HEK293 (cell line): ENCODE measurements at regions not wholly inside any gene's neighbourhood (a gene's known extent, or its start where the extent isn't known, plus 50 kb on each side); places are given as distances from the start of the nearest gene placed in this dataset.
"Not testable (repeated sequence)": the region's sequence is repeated elsewhere in the genome, so short reads cannot be mapped to it uniquely, and the experiment has no call there.

ENCODE experiments used
- CTCF ChIA-PET: fragments of 350-600 bp; formaldehyde crosslinking; extraction: SDS; loops from one replicate; lab custom pipeline; 2021; ENCODE audit warnings: antibody characterized with exemption; lab: Yijun Ruan, JAX
- POLR2A ChIA-PET: fragments of 300-600 bp; formaldehyde crosslinking; extraction: SDS; loops from one replicate; lab custom pipeline; 2020; ENCODE audit warnings: antibody characterized with exemption, inconsistent platforms; lab: Yijun Ruan, JAX
- H3K27ac ChIP-seq: fragments of 200-500 bp; sonication (Bioruptor generic); 2 replicates; pipeline ENCODE4 v1.5.1; 2014; ENCODE audit warnings: low read depth, low read length, control low read depth, inconsistent platforms; ENCODE audit errors: extremely low read depth
- H3K36me3 ChIP-seq, 2 experiments: fragments of 200-500 bp in 1 of 2; sonication (Bioruptor generic) in 1 of 2; 1 replicate in 1 of 2; 2 replicates in 1 of 2; pipeline ENCODE4 v1.5.1; 2014 to 2017; ENCODE audit warnings: inconsistent platforms in 2 of 2, low read length in 2 of 2; ENCODE audit not compliant: control insufficient read depth in 2 of 2, insufficient read depth in 1 of 2
- H3K4me1 ChIP-seq: fragments of 200-500 bp; sonication (Bioruptor generic); 2 replicates; pipeline ENCODE4 v1.5.1; 2014; ENCODE audit warnings: mild to moderate bottlenecking, low read length, inconsistent platforms; ENCODE audit not compliant: control insufficient read depth, insufficient read depth
- H3K4me3 ChIP-seq: 2 replicates; pipeline ENCODE4 v1.5.1; 2011; ENCODE audit warnings: low read depth, mild to moderate bottlenecking, control low read depth, low read length, moderate library complexity
- H3K9me3 ChIP-seq: fragments of 200-500 bp; sonication (Bioruptor generic); 2 replicates; pipeline ENCODE4 v1.5.1; 2014; ENCODE audit warnings: low read depth, low read length, inconsistent platforms; ENCODE audit not compliant: control insufficient read depth, insufficient read depth
- GFI1B ChIP-seq: fragments of 450-650 bp; formaldehyde crosslinking; IDR thresholded peaks from 2 replicates; pipeline ENCODE4 v1.5.1; 2016; ENCODE audit warnings: missing biosample characterization, missing genetic modification characterization
- KLF9 ChIP-seq: fragments of 450-650 bp; formaldehyde crosslinking; IDR thresholded peaks from 2 replicates; pipeline ENCODE4 v1.5.1; 2016; ENCODE audit warnings: missing biosample characterization, missing genetic modification characterization, low read depth
- ZFP37 ChIP-seq: fragments of 450-650 bp; formaldehyde crosslinking; IDR thresholded peaks from 2 replicates; pipeline ENCODE4 v1.5.1; 2016; ENCODE audit warnings: missing biosample characterization, missing genetic modification characterization
- ZNF140 ChIP-seq: fragments of 450-650 bp; formaldehyde crosslinking; IDR thresholded peaks from 2 replicates; pipeline ENCODE4 v1.5.1; 2016; ENCODE audit warnings: missing biosample characterization, missing genetic modification characterization
- ZNF146 ChIP-seq: fragments of 450-650 bp; formaldehyde crosslinking; IDR thresholded peaks from 2 replicates; pipeline ENCODE4 v1.5.1; 2016; ENCODE audit warnings: missing biosample characterization, missing genetic modification characterization
- ZNF37A ChIP-seq: fragments of 450-650 bp; IDR thresholded peaks from 2 replicates; pipeline ENCODE4 v1.5.1; 2018; ENCODE audit warnings: missing biosample characterization, missing genetic modification characterization
- ZNF394 ChIP-seq: fragments of 450-650 bp; formaldehyde crosslinking; IDR thresholded peaks from 2 replicates; pipeline ENCODE4 v1.5.1; 2016; ENCODE audit warnings: missing biosample characterization, missing genetic modification characterization, mild to moderate bottlenecking, moderate library complexity, borderline replicate concordance
- ZNF423 ChIP-seq: fragments of 450-650 bp; formaldehyde crosslinking; IDR thresholded peaks from 2 replicates; pipeline ENCODE4 v1.5.1; 2016; ENCODE audit warnings: missing biosample characterization, missing genetic modification characterization
- ZNF433 ChIP-seq: fragments of 450-650 bp; formaldehyde crosslinking; IDR thresholded peaks from 2 replicates; pipeline ENCODE4 v1.5.1; 2016; ENCODE audit warnings: missing biosample characterization, missing genetic modification characterization, low read depth
- ZNF510 ChIP-seq: fragments of 450-650 bp; formaldehyde crosslinking; IDR thresholded peaks from 2 replicates; pipeline ENCODE4 v1.5.1; 2018; ENCODE audit warnings: mild to moderate bottlenecking, missing genetic modification characterization, missing biosample characterization; ENCODE audit not compliant: insufficient replicate concordance
- ZNF530 ChIP-seq: fragments of 450-650 bp; formaldehyde crosslinking; IDR thresholded peaks from 2 replicates; pipeline ENCODE4 v1.5.1; 2016; ENCODE audit warnings: low read depth, missing biosample characterization, missing genetic modification characterization
- ZNF561 ChIP-seq: fragments of 450-650 bp; IDR thresholded peaks from 2 replicates; pipeline ENCODE4 v1.5.1; 2018; ENCODE audit warnings: missing biosample characterization, missing genetic modification characterization, borderline replicate concordance
- ZNF626 ChIP-seq: fragments of 450-650 bp; sonication (Bioruptor Pico); formaldehyde crosslinking; IDR thresholded peaks from 2 replicates; pipeline ENCODE4 v1.5.1; 2018; ENCODE audit warnings: missing biosample characterization, missing genetic modification characterization, inconsistent platforms
- ZNF768 ChIP-seq: fragments of 450-650 bp; formaldehyde crosslinking; IDR thresholded peaks from 2 replicates; pipeline ENCODE4 v1.5.1; 2018; ENCODE audit warnings: missing biosample characterization, mild to moderate bottlenecking, missing genetic modification characterization
- ZNF837 ChIP-seq: fragments of 450-650 bp; formaldehyde crosslinking; IDR thresholded peaks from 2 replicates; pipeline ENCODE4 v1.5.1; 2016; ENCODE audit warnings: missing biosample characterization, missing genetic modification characterization
- ZSCAN5A ChIP-seq: fragments of 450-650 bp; formaldehyde crosslinking; IDR thresholded peaks from 2 replicates; pipeline ENCODE4 v1.5.1; 2016; ENCODE audit warnings: missing biosample characterization, missing genetic modification characterization
- TF ChIP-seq, protein P1 (sequence below): fragments of 450-650 bp; formaldehyde crosslinking; IDR thresholded peaks from 2 replicates; pipeline ENCODE4 v1.5.1; 2016; ENCODE audit warnings: missing biosample characterization, missing genetic modification characterization
- TF ChIP-seq, protein P2 (sequence below): fragments of 450-650 bp; formaldehyde crosslinking; IDR thresholded peaks from 2 replicates; pipeline ENCODE4 v1.5.0; 2017; ENCODE audit warnings: missing biosample characterization, missing genetic modification characterization, borderline replicate concordance
- TF ChIP-seq, protein P3 (sequence below): fragments of 450-650 bp; formaldehyde crosslinking; IDR thresholded peaks from 2 replicates; pipeline ENCODE4 v1.5.1; 2016; ENCODE audit warnings: missing biosample characterization, missing genetic modification characterization
- TF ChIP-seq, protein P4 (sequence below): fragments of 450-650 bp; formaldehyde crosslinking; IDR thresholded peaks from 2 replicates; pipeline ENCODE4 v1.5.1; 2016; ENCODE audit warnings: missing biosample characterization, missing genetic modification characterization, low read depth

DNA sequence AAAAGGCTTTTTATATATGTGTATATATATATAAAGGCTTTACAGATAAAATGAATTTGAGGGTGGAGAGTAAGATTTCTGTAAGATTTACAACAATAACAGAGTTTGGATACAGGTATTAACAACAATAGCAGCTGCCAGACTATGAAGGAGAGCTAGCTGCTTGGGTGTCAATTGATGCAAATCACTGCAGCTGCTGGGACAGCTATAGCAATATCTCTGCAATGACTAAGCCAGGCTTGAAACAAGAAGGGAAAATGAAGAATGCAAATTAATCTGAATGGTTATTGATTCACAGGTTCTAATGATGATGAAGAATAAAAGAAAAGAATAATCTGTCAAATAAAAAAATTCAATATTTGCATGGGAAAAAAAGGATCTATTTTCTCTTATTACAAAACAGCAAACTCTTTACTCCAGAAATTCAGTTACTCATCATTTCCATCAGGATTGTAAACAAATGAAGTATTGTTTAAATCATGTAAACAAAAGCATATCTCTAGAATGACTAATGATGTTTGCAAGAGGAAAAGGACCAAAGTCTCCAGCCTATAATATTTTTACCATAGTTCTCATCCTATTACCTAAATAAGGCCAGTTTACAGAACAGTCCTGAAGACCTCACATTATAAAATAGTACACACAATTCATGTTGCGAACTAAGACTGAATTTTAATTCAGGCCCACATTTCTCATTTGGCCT is 219.0 kb downstream of the HTR1A start:
- Histone ChIP-seq H3K4me1 (no peaks in the 10 kb centered on the region), H3K27ac (no peak overlapping the region), H3K36me3 (no peaks in the 10 kb centered on the region), H3K4me3 (no peak overlapping the region), H3K9me3 (no peaks in the 10 kb centered on the region)
- ChIA-PET POLR2A (no interaction called here), CTCF (no interaction called here)
- TF ChIP-seq, protein P1, sequence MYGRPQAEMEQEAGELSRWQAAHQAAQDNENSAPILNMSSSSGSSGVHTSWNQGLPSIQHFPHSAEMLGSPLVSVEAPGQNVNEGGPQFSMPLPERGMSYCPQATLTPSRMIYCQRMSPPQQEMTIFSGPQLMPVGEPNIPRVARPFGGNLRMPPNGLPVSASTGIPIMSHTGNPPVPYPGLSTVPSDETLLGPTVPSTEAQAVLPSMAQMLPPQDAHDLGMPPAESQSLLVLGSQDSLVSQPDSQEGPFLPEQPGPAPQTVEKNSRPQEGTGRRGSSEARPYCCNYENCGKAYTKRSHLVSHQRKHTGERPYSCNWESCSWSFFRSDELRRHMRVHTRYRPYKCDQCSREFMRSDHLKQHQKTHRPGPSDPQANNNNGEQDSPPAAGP (tag by site-specific recombination), result no peak
- TF ChIP-seq, protein P2, sequence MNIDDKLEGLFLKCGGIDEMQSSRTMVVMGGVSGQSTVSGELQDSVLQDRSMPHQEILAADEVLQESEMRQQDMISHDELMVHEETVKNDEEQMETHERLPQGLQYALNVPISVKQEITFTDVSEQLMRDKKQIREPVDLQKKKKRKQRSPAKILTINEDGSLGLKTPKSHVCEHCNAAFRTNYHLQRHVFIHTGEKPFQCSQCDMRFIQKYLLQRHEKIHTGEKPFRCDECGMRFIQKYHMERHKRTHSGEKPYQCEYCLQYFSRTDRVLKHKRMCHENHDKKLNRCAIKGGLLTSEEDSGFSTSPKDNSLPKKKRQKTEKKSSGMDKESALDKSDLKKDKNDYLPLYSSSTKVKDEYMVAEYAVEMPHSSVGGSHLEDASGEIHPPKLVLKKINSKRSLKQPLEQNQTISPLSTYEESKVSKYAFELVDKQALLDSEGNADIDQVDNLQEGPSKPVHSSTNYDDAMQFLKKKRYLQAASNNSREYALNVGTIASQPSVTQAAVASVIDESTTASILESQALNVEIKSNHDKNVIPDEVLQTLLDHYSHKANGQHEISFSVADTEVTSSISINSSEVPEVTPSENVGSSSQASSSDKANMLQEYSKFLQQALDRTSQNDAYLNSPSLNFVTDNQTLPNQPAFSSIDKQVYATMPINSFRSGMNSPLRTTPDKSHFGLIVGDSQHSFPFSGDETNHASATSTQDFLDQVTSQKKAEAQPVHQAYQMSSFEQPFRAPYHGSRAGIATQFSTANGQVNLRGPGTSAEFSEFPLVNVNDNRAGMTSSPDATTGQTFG (tag by site-specific recombination), result no peak
- TF ChIP-seq ZNF433 (tag by site-specific recombination), result no peak
- TF ChIP-seq ZNF37A (tag by site-specific recombination), result no peak
- no peak for TF ChIP-seq ZNF626 (tag by site-specific recombination)
- no peak for TF ChIP-seq ZSCAN5A (tag by site-specific recombination)
- TF ChIP-seq ZNF561, result no peak
- TF ChIP-seq KLF9 (tag by site-specific recombination), result no peak
- TF ChIP-seq ZNF768 (tag by site-specific recombination), result no peak
- no peak for TF ChIP-seq ZNF837
- no peak for TF ChIP-seq ZNF510 (tag by site-specific recombination)
- TF ChIP-seq ZNF140 (tag by site-specific recombination), result no peak
- no peak for TF ChIP-seq GFI1B (tag by site-specific recombination)
- TF ChIP-seq, protein P3, sequence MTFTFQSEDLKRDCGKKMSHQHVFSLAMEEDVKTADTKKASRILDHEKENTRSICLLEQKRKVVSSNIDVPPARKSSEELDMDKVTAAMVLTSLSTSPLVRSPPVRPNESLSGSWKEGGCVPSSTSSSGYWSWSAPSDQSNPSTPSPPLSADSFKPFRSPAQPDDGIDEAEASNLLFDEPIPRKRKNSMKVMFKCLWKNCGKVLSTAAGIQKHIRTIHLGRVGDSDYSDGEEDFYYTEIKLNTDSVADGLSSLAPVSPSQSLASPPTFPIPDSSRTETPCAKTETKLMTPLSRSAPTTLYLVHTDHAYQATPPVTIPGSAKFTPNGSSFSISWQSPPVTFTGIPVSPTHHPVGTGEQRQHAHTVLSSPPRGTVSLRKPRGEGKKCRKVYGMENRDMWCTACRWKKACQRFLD (tag by site-specific recombination), result no peak

GRCh38 chr5:63732880-63733279 is 229.4 kb downstream of the HTR1A start:
- TF ChIP-seq ZNF146 (tag by site-specific recombination), result peak; percentile 64; the same call in 1 of the 2 replicates
- TF ChIP-seq, all 188 proteins: peak for 1; not testable (repeated sequence) for 187
- H3K36me3 ChIP-seq, POLR2A ChIA-PET, CTCF ChIA-PET, H3K9me3 ChIP-seq, H3K4me3 ChIP-seq, H3K4me1 ChIP-seq, H3K27ac ChIP-seq: not testable (repeated sequence)

GRCh38 chr5:63727583-63727982 is 234.7 kb downstream of the HTR1A start:
- H3K36me3 ChIP-seq, result no peaks in the 10 kb centered on the region
- H3K9me3 ChIP-seq, result no peaks in the 10 kb centered on the region
- H3K4me1 ChIP-seq, result no peaks in the 10 kb centered on the region
- ChIA-PET POLR2A (no interaction called here), CTCF (no interaction called here)
- TF ChIP-seq, protein P4, sequence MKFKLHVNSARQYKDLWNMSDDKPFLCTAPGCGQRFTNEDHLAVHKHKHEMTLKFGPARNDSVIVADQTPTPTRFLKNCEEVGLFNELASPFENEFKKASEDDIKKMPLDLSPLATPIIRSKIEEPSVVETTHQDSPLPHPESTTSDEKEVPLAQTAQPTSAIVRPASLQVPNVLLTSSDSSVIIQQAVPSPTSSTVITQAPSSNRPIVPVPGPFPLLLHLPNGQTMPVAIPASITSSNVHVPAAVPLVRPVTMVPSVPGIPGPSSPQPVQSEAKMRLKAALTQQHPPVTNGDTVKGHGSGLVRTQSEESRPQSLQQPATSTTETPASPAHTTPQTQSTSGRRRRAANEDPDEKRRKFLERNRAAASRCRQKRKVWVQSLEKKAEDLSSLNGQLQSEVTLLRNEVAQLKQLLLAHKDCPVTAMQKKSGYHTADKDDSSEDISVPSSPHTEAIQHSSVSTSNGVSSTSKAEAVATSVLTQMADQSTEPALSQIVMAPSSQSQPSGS, result no peak
- no peak for TF ChIP-seq ZFP37 (tag by site-specific recombination)
- no peak for TF ChIP-seq ZNF394 (tag by site-specific recombination)
- no peak for TF ChIP-seq ZNF423 (tag by site-specific recombination)
- no peak for TF ChIP-seq ZNF530
- no peak for TF ChIP-seq ZNF561
- no peak overlapping the region for H3K27ac ChIP-seq
- no peak overlapping the region for H3K4me3 ChIP-seq
